Embryonic facial prominence (tissue), 1 donor: ENCODE measurements at regions not wholly inside any gene's neighbourhood (a gene's known extent, or its start where the extent isn't known, plus 50 kb on each side); places are given as distances from the start of the nearest gene placed in this dataset.
"Not testable (repeated sequence)": the region's sequence is repeated elsewhere in the genome, so short reads cannot be mapped to it uniquely, and the experiment has no call there.

Experiments used
- DNase-seq: peaks from one replicate; pipeline ENCODE4 v3.0.0-alpha.2; 2016; ENCODE audit errors: extremely low spot score

DNA sequence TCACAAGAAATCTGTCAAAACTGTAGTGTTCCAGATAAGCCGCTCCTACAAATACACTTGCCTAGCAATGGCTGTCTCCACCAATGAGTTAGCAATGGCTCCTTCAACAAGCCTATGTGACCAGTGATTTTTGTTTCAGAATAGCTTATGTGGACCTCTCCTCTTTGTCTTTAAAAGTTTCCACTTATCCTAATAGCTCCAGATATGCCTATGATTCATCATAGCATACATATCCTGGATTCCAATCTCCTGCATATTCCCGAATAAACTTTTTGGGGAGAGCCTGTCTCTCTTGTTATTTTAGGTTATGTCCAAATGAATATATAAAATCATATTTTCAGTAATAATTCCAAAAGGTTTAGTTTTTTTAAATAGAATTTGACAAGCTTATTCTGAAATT is 510.6 kb downstream of the ARL4A start:
- DNase-seq: no peak

DNA sequence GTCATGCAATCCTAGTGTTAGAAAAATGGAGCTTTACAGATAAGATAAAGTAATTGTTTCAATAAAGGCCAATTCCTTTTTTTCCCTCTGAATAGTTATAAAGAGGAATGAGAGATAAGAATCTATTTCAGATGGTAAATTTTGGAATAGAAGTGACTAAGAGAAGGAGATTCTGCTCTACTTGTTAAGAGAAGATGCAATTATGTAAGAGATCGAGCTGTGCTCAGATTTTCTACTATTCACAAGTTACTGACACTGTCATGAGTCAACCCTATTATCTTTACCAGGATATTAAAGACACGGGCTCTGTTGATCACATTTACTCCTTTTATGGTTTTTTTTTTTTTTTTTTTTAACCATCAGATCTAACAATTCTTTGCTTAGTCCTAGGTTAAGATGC is 511.3 kb downstream of the ARL4A start:
- no peak for DNase-seq

DNA sequence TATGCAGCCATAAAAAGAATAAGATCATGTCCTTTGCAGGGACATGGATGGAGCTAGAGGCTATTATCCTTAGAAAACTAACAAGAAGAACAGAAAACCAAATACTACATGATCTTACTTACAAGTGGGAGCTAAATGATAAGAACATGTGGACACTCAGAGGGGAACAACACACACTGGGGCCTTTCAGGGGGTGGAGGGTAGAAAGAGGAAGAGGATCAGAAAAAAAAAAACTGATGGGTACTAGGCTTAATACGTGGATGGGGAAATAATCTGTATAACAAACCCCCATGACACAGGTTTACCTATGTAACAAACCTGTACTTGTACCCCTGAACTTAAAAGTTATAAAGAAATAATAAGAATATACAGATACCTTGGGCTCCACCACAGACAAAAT is 514.2 kb downstream of the ARL4A start:
- no peak for DNase-seq

DNA sequence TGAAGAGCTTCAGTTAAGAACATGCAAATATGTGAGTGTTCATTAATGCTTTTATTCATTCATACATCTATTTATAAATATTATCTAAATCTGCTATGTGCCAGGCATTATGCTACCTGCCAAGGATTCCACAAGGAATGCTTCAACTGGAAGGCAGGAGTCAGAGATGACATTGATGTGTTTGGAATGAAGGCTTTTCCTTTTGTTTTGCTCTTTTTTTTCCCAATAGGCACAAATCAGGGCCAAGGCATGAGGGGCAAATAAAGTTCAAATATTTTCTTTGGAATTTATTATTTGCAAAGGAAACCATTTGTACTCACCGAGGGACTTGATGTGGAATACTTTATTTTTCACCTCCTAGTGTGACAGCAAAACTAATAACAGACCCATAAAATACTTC is 530.3 kb downstream of the ARL4A start:
- no peak for DNase-seq

DNA sequence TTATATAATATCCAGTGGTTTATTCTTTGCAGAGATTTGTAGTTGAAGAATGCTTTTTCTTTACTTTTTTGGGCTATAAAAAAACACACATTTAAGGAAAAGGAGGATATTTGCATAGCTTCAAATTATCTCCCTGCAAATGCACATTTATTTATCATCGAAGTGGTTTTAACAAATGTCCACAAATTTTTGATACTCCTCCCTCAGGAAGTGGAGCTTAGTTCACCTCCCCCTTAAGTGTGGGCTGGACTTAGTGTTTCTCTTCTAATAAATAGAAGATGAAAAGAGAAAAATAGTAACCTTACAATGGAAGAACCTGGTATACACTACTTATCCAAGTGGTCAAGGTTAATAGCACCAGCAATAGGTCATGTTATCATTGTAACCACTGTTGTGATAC is 537.6 kb downstream of the ARL4A start:
- no peak for DNase-seq

DNA sequence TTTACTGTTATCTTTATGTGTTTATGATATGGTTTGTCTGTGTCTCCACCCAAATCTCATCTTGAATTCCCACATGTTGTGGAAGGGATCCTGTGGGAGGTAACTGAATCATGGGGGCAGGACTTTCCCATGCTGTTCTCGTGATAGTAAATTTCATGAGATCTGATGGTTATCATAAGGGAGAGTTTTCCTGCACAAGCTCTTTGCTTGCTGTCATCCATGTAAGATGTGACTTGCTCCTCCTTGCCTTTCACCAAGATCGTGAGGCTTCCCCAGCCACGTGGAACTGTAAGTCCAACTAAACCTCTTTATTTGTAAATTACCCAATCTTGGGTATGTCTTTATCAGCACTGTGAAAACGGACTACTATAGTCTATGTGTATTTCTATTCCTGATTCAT is 539.0 kb downstream of the ARL4A start:
- no peak for DNase-seq

DNA sequence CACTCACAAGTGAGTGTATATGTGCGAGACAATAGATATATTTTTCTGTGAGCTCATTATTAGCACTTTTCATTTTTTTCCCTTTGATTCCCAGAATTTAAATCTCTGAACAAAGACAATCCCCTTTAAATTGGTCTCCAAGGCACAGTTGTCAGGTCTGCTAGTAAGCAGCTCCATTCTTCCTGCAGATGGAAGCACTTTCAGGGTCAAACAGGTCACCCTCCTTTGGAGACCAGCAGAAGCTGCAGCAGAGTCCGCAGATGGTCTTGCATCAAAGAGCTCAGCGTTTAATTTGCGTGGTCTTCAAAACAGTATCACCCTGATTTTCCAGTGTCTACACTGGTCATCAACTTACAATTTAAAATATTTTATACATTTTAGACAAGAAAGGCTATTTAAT is 543.8 kb downstream of the ARL4A start:
- no peak for DNase-seq

DNA sequence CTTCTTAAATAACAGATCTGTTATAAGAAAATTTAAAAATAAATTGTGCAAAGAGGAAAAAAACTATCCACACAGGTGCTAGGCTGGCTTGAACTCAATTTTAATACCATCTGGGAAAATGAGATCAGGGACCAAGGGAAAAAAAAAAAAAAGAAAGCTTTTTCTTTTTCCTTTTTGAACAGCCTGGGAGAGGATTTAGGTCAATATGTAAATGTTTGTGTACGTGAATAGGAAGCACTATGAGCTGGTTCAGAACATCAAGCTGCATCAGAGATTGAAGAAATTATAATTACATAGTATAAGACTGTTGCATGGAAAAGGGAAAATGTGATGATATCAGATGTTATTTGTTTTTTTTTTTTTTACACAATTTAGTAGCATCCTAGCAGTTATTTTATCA is 548.0 kb downstream of the ARL4A start:
- no peak for DNase-seq

DNA sequence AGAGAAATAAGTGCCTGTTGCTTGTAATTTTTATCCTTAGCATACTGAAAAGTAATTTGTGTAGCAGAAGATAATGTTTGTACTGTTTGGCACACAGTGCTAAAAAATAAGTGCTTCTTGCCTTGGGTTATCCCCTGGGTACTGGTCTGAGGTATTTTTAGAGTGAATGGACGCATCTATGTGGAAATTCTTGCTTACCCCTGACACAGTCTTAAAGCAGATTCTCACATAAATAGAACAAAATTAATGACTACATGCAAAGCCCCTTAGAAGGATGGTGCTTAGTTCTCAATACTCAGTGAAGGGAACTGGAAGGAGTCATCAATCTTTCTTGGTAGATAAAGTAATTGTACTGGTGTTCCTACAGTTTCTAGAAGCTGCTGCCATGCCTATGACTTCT is 548.6 kb downstream of the ARL4A start:
- DNase-seq: no peak

DNA sequence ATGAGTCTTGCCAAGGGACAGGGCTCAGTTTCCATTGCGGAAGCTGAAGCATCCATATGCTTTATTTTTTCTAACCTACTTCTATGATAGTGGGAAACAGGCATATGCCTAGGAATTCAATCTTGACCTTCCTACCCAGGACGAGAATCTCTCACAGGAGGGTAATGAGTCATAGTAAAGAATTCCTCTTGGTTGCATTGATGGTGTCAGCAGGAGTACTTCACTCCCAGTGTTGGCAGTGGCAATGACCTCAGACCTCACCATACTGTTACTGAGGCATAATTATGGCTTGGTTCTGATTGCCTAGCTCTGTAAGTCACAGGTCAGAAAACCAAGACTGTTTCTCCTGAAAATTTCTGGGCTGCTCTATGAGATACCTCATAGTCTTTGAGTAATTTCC is 552.9 kb downstream of the ARL4A start:
- DNase-seq: no peak

DNA sequence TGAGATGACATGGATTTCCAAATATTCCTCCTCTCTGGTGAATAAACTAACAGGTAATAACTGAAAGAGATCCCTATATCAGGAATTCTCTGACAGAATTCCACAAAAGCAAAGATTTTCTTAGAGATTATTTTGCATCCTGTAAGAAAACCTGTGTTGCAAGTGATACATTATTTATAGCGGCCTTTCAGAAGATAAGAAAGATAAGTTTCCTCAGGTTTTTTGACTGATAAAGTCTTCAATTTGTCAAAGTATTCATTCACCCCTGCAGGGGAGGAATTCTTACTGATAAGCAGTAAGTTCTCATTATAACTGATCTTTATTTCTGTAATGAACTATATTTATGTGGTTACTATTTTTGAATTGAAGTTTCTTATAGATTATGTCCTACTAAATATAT is 554.0 kb downstream of the ARL4A start:
- no peak for DNase-seq

DNA sequence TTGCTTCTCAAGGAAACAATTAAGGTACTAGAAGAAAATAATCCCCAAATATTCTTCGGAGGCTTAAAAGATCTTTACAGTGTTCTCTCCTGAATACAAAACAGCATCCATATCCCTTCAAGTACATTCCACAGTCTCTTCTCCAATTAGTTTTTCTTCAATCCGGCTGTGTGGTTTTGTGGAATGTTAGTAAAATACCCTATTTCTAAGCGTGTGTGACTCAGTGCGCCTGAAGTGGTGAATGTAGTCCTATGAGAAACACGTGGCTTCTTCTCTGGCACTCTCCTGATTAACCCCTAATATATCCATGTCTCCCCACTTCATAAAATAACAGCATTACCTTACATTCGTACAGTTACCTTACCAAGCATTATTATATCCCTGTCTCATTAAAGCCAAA is 570.2 kb downstream of the ARL4A start:
- DNase-seq: no peak

DNA sequence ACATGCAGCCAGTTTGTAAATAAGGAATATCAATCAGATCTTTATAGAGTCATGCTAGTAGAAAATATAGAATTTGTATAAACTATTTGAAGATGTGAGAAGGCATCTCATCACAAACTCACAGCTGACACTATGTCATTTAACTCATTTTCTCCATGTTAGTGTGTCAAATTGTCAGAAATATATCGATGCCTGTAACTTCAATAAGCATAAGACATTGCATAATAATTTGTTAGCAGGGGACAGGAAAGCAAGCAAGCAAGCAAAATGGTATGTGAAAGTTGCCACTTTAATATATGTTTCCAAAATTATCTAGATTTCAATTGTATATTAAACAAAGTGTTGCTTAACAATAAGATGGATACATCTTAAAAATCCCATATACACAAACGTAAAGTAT is 571.0 kb downstream of the ARL4A start:
- DNase-seq: no peak

DNA sequence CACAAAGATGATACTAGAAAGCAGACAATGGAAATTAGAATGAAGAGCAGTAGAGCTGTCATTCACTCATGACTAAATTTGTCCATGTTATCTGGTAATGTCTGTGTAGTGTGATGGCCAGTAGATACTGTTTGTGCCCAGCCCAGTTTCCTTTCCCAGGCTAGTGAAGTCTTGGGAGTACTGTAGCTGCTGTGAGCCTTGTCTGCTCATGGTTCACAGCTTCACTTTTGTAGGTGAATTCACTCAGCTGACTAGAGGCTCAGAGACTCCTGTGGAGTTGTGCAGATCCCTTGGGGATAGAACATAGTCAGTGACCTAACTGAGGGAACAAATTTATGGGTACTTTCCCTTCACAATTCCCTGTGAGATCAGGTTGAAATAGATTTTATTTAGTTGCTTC is 572.5 kb downstream of the ARL4A start:
- DNase-seq: no peak

DNA sequence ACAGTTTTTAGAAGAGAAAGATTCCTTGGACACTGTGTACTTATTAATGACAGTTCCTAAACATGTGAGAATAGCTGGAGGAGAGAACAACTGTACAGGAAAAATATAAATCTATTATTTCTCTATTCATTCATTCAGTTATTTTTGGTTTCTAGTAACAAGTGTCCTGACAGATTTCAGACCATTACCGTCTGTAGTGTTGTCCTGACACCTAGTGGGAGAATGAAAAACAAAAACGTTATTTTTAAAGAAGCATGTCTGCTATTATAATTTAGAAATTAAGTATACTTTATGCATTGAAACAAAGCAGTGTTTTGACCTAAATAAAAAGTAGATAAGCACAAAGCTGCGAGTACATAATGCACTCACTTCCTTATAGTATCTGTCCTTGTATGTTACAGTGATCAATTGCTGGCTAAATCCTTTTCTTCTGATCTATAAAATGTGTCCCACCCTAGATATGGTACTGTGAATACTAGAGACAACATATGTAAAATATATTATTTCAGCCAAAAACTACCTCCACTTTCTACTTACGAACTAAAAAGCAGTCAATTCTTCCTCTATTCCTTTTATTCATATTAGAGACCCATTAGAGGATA is 575.6 kb downstream of the ARL4A start:
- peak; percentile 33 for DNase-seq

DNA sequence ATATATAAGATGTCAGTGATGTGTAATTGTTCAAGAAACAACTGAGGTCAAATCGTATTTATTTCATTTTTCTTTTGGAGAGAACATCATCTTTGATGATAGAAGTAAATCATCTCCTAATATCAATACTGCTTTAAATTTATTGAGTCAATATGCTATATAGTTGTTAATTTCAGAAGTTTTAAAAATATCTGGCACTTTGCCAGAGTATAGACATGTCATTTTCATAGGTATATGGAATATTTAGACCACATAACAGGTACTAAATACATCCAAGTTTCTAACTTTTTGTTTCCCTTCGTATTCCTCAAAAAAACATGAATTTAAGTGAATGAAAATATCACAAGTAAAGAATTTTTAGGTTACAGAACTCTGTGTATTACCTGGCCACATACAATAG is 577.8 kb downstream of the ARL4A start:
- DNase-seq: no peak

DNA sequence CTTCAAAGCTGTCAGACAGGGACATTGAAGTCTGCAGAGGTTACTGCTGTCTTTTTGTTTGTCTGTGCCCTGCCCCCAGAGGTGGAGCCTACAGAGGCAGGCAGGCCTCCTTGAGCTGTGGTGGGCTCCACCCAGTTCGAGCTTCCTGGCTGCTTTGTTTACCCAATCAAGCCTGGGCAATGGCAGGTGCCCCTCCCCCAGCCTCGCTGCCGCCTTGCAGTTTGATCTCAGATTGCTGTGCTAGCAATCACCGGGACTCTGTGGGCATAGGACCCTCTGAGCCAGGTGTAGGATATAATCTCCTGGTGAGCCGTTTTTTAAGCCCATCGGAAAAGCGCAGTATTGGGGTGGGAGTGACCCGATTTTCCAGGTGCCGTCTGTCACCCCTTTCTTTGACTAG is 586.8 kb downstream of the ARL4A start:
- not testable (repeated sequence) for DNase-seq

DNA sequence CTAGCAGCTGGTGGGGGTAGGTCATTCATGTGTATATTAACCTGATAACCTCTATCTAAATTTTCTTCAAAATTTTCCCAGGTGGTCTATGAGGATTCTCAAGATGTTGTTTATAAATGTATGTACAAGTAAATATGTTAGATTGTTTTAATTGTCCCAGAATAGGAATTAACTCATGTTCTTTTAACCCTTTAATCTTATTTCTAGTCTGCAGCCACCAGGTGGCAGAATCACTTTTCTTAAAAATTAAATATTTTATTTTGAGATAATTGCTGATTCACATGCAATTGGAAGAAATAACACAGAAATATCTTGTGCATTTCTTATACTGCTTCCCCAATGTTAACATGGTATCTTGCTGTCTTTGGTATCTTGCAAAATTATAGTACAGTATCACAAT is 589.5 kb downstream of the ARL4A start:
- DNase-seq: no peak

DNA sequence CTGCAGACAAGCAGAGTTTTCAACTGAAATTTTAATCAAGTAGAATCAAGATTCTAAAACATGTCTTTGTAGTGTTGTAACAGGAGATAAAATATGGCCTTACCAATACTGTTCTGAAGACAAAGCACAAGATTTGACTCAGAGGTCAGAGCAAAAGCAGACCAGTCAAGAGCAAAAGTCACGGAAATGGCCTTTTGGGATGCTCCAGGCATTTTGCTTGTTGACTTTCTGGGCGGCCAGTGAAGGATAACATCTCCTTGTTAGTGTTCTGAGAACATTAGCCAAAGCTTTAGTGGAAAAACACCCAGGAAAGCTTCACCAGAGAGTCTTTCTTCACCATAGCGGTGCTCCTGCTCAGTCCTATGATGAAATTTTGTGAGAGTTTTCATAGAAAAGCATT is 590.6 kb downstream of the ARL4A start:
- DNase-seq: no peak

DNA sequence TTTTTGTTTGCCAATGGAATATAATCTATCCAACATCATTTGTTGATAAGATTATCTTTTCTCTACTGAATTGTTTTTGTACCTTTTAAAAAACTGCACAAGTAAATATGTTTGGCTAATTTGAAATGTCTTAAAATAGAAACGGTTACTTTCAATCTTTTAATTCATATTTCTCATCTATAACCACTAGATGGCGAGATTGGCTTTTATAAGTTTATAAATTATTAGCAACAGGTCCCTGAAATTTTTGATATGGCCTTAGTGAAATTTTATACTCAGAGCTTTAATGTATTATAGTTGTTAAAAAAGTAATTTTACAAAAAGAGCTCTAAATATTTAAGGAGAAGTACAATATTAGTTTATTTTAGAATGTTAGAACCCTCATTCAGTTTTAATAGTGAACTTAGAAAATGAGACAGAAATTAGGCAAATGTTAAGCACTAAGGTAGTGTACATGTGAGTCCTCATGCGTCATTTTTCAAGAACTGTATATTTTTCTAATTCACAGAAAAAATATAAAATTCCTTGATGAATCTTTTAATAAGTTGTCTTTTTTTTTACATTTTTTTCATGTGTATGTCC is 592.5 kb downstream of the ARL4A start:
- DNase-seq: no peak

DNA sequence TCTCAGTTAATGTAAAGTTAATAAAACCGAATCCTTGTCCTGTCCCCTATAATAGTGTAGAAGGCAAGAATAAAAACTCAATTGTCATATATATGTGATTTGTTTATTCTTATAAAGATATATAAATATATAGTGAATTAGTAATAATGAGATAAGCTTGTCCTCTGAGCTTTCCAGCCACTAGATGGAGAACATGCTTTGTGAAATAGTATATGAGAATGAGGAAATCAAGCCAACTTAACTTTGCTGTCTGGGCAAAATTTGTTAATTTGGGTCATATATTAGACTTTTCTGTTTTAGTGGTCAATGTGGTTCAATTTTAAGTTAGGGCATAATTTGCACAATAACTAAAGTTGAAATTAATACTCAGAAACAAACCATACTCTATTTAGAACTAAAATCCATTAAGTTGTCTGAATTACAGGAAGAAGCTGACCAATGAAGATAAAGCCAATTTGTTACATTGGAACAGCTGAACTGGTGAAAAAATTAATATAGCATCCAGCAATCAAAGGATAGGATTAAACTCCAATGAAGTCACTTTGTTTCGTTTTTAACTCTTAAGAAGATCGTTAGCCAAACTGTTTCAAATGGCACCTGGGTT is 595.0 kb downstream of the ARL4A start:
- DNase-seq: peak; percentile 42

DNA sequence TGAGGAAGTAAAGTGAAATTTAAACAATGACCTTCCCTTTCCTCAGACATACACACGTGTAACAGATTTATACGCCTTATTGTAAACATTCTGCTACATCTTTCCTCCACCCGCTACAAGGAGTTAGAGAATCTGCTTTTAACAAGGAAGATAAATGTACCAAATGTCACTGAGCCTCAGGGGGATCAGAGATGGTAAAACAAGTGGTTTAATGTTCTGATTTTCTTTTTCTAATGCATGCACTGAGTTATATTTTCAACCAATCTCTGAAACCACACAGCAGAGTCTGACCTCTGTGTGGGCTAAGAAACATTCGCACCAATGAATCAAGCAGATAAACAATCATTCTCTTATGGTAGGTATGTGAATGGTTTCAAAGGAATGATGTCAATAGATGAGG is 599.5 kb downstream of the ARL4A start:
- DNase-seq: no peak

DNA sequence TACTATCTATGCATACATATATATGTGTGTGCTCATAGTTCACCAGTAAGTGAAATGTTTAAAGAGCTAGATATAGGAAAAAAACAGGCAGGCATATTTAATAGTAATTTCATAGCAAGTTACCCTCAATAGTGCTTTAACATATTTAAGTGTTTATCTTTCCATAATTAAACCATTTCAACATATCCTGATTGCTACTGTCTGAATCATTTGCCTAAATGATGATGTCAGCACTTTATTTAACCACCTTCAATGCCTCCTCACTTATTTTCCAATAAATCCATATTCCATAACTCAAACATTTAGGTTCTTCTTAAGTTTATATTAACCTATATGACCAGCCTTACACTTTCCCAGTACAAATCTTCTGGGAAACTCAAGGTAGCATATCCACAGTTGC is 601.1 kb downstream of the ARL4A start:
- no peak for DNase-seq

DNA sequence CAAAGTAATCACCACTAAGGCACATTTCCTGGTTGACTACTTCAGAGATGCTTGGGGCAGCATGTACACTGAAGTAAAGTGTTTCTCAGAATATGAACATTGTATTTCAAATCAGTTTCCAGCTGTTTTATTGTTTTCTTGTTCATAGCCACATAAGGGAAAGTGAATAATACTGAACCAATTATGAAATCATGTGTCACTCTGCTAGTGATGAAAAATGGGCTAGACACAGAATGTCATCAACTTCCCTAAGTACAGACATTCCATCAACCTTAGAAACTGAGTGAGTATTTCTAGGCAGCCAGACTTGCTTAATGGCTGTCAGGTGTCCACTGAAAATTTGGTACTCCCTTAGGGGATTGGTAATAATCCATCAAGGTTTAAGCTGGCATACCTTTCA is 603.5 kb downstream of the ARL4A start:
- no peak for DNase-seq
